GM20431 (cell line): ENCODE measurements at regions not wholly inside any gene's neighbourhood (a gene's known extent, or its start where the extent isn't known, plus 50 kb on each side); places are given as distances from the start of the nearest gene placed in this dataset.
"Not testable (repeated sequence)": the region's sequence is repeated elsewhere in the genome, so short reads cannot be mapped to it uniquely, and the experiment has no call there.

ENCODE experiments used
- in situ Hi-C: fragments of 300-500 bp; cut with MseI, MboI; formaldehyde crosslinking; loops from one replicate; pipeline ENCODE4 v1.15.0; 2020; ENCODE audit warnings: low sequenced_read_pairs; ENCODE audit not compliant: unreplicated experiment

- in situ Hi-C loops, result no loop called here
Measured at GRCh38 chr10:45111509-45111908, 110.8 kb downstream of the ZNF22 start.

- in situ Hi-C loops, result not testable (repeated sequence)
Measured at GRCh38 chr10:45117940-45118339, 117.2 kb downstream of the ZNF22 start.

- in situ Hi-C loops, result no loop called here
Measured at GRCh38 chr10:45118929-45119328, 118.2 kb downstream of the ZNF22 start.

- in situ Hi-C loops, result not testable (repeated sequence)
Measured at GRCh38 chr10:45122180-45122860, 121.6 kb downstream of the ZNF22 start.

GRCh38 chr10:45135443-45136198 lies 134.9 kb downstream of the ZNF22 start:
- in situ Hi-C loops, result no loop called here

- in situ Hi-C loops, result no loop called here
Measured at GRCh38 chr10:45136256-45136655, 135.5 kb downstream of the ZNF22 start.

GRCh38 chr10:45144326-45145070 lies 143.8 kb downstream of the ZNF22 start:
- in situ Hi-C loops, result no loop called here

- in situ Hi-C loops, result not testable (repeated sequence)
Measured at GRCh38 chr10:45145143-45145542, 144.4 kb downstream of the ZNF22 start.

GRCh38 chr10:45147000-45147399 lies 146.3 kb downstream of the ZNF22 start:
- in situ Hi-C loops, result no loop called here

GRCh38 chr10:45150997-45151396 lies 150.3 kb downstream of the ZNF22 start:
- in situ Hi-C loops, result no loop called here

GRCh38 chr10:45151467-45152214 lies 150.9 kb downstream of the ZNF22 start:
- in situ Hi-C loops, result no loop called here

- in situ Hi-C loops, result no loop called here
Measured at GRCh38 chr10:45152726-45153125, 152.0 kb downstream of the ZNF22 start.

- in situ Hi-C loops, result no loop called here
Measured at GRCh38 chr10:45154502-45154901, 153.8 kb downstream of the ZNF22 start.

GRCh38 chr10:45155784-45156183 lies 155.1 kb downstream of the ZNF22 start:
- in situ Hi-C loops, result no loop called here

GRCh38 chr10:45160271-45160670 lies 155.1 kb downstream of the OR13A1 start:
- in situ Hi-C loops, result no loop called here

GRCh38 chr10:45163315-45163975 lies 152.0 kb downstream of the OR13A1 start:
- in situ Hi-C loops, result no loop called here

- in situ Hi-C loops, result not testable (repeated sequence)
Measured at GRCh38 chr10:45175520-45176118, 139.8 kb downstream of the OR13A1 start.

- in situ Hi-C loops, result no loop called here
Measured at GRCh38 chr10:45179691-45180090, 135.7 kb downstream of the OR13A1 start.

GRCh38 chr10:45180507-45180906 lies 134.9 kb downstream of the OR13A1 start:
- in situ Hi-C loops, result no loop called here
